H1 (cell line): ENCODE measurements at regions not wholly inside any gene's neighbourhood (a gene's known extent, or its start where the extent isn't known, plus 50 kb on each side); places are given as distances from the start of the nearest gene placed in this dataset.

ENCODE experiments used
- CTCF ChIA-PET: fragments of 300-600 bp; sonication (Branson Sonifier 250); formaldehyde crosslinking; loops from one replicate; lab custom pipeline; 2021; ENCODE audit not compliant: partially characterized antibody; lab: Charles Lee
- POLR2A ChIA-PET: fragments of 300-600 bp; sonication (Branson Sonifier 250); formaldehyde crosslinking; loops from one replicate; lab custom pipeline; 2021; ENCODE audit warnings: inconsistent platforms; ENCODE audit not compliant: partially characterized antibody; lab: Charles Lee
- DNase-seq, 2 experiments: peaks; one replicate each; pipeline versions ENCODE4 v3.0.0 to v3.0.0-alpha.2; 2010 to 2022; ENCODE audit warnings: low spot score in 2 of 2, low read depth in 1 of 2, mixed read lengths in 1 of 2
- FAIRE-seq: peaks from 2 replicates; lab custom pipeline; 2011; peaks lifted over from hg19 to GRCh38; lab: Jason Lieb, UNC
- H2AFZ ChIP-seq: 2 replicates; pipeline ENCODE4 v1.8.1; 2012; ENCODE audit warnings: low read length, inconsistent platforms
- H2AK5ac ChIP-seq: 2 replicates; pipeline ENCODE4 v1.6.1; 2013; ENCODE audit warnings: low read depth, low read length
- H2BK120ac ChIP-seq: replicated peaks from 2 replicates; pipeline ENCODE3; 2013; ENCODE audit warnings: low read depth, low read length, inconsistent platforms
- H2BK12ac ChIP-seq: 2 replicates; pipeline ENCODE4 v1.6.1; 2013; ENCODE audit warnings: low read depth, low read length
- H2BK15ac ChIP-seq: 2 replicates; pipeline ENCODE4 v1.6.1; 2013; ENCODE audit warnings: low read length
- H2BK20ac ChIP-seq: 2 replicates; pipeline ENCODE4 v1.6.1; 2013; ENCODE audit warnings: low read length
- H2BK5ac ChIP-seq: 2 replicates; pipeline ENCODE4 v1.6.1; 2013; ENCODE audit warnings: low read depth, low read length
- H3K14ac ChIP-seq: 2 replicates; pipeline ENCODE4 v1.6.1; 2013; ENCODE audit warnings: inconsistent platforms; ENCODE audit not compliant: insufficient read length
- H3K18ac ChIP-seq: 2 replicates; pipeline ENCODE4 v1.6.1; 2013; ENCODE audit warnings: low read length; ENCODE audit errors: extremely low read depth
- H3K23ac ChIP-seq: 2 replicates; pipeline ENCODE4 v1.6.1; 2013; ENCODE audit warnings: inconsistent platforms; ENCODE audit not compliant: insufficient read length
- H3K23me2 ChIP-seq: 2 replicates; pipeline ENCODE4 v1.6.1; 2013; ENCODE audit warnings: low read depth, low read length
- H3K27ac ChIP-seq: 2 replicates; pipeline ENCODE4 v1.6.1; 2011; ENCODE audit warnings: low read depth, low read length, inconsistent platforms
- H3K27me3 ChIP-seq, 4 experiments: replicated peaks in 1 of 4; 1 replicate in 1 of 4; 2 replicates in 3 of 4; pipeline versions ENCODE4 v1.6.1 to v1.8.1; 2011 to 2013; ENCODE audit warnings: low read length in 3 of 4, mild to moderate bottlenecking in 3 of 4, inconsistent platforms in 2 of 4, mixed read lengths in 2 of 4, moderate library complexity in 1 of 4; ENCODE audit not compliant: control insufficient read depth in 3 of 4, insufficient read depth in 3 of 4; ENCODE audit errors: extremely low read depth in 1 of 4
- H3K36me3 ChIP-seq, 4 experiments: 2 replicates each; pipeline versions ENCODE4 v1.6.1 to v1.8.1; 2011 to 2013; ENCODE audit warnings: mild to moderate bottlenecking in 4 of 4, low read length in 3 of 4, moderate library complexity in 2 of 4, control low read depth in 1 of 4, inconsistent platforms in 1 of 4; ENCODE audit not compliant: insufficient read depth in 4 of 4, control insufficient read depth in 2 of 4
- H3K4ac ChIP-seq: replicated peaks from 2 replicates; pipeline ENCODE3; 2013; ENCODE audit warnings: low read length, low read depth, mixed read lengths, inconsistent platforms; ENCODE audit not compliant: insufficient read length
- H3K4me1 ChIP-seq, 4 experiments: replicated peaks in 1 of 4; 1 replicate in 1 of 4; 2 replicates in 3 of 4; pipeline versions ENCODE4 v1.6.1 to v1.8.1; 2011 to 2013; ENCODE audit warnings: low read length in 3 of 4, inconsistent platforms in 2 of 4, mixed read lengths in 1 of 4; ENCODE audit not compliant: insufficient read depth in 4 of 4, control insufficient read depth in 3 of 4
- H3K4me2 ChIP-seq, 2 experiments: 2 replicates each; pipeline versions ENCODE4 v1.6.1 to v1.8.1; 2011 to 2013; ENCODE audit warnings: low read depth in 2 of 2, low read length in 2 of 2, control low read depth in 1 of 2, inconsistent platforms in 1 of 2, mild to moderate bottlenecking in 1 of 2; ENCODE audit not compliant: insufficient read depth in 1 of 2
- H3K4me3 ChIP-seq, 4 experiments: fragments of 200-600, 300-600 bp in 1 of 4; sonication (generic), shearing (Covaris generic), sonication (Bioruptor Twin) in 1 of 4; 2 replicates each; pipeline versions ENCODE4 v1.5.1 to v1.8.1; 2011 to 2016; ENCODE audit warnings: low read length in 4 of 4, low read depth in 3 of 4, control low read depth in 2 of 4, inconsistent platforms in 2 of 4, mild to moderate bottlenecking in 2 of 4, mixed read lengths in 1 of 4, moderate library complexity in 1 of 4; ENCODE audit not compliant: insufficient read depth in 2 of 4; ENCODE audit errors: extremely low read depth in 1 of 4
- H3K56ac ChIP-seq: replicated peaks from 2 replicates; pipeline ENCODE3; 2013; ENCODE audit warnings: low read depth, mild to moderate bottlenecking, mixed read lengths, low read length, inconsistent platforms; ENCODE audit not compliant: insufficient read length
- H3K79me1 ChIP-seq: 2 replicates; pipeline ENCODE4 v1.6.1; 2013; ENCODE audit warnings: low read depth, low read length, control low read depth
- H3K79me2 ChIP-seq, 2 experiments: 2 replicates each; pipeline versions ENCODE4 v1.6.1 to v1.8.1; 2012 to 2013; ENCODE audit warnings: low read length in 2 of 2, mild to moderate bottlenecking in 2 of 2, inconsistent platforms in 1 of 2; ENCODE audit not compliant: insufficient read depth in 2 of 2, control insufficient read depth in 1 of 2
- H3K9ac ChIP-seq, 4 experiments: replicated peaks in 1 of 4; 1 replicate in 1 of 4; 2 replicates in 3 of 4; pipeline versions ENCODE4 v1.6.1 to v1.8.1; 2011 to 2013; ENCODE audit warnings: low read depth in 3 of 4, low read length in 3 of 4, control low read depth in 2 of 4, mild to moderate bottlenecking in 2 of 4, moderate library complexity in 2 of 4, inconsistent platforms in 1 of 4; ENCODE audit errors: extremely low read depth in 1 of 4
- H3K9me3 ChIP-seq, 2 experiments: 2 replicates each; pipeline versions ENCODE4 v1.6.1 to v1.8.1; 2012 to 2013; ENCODE audit warnings: mild to moderate bottlenecking in 2 of 2, moderate library complexity in 2 of 2, control low read depth in 1 of 2, inconsistent platforms in 1 of 2, low read depth in 1 of 2, low read length in 1 of 2, mixed read lengths in 1 of 2; ENCODE audit not compliant: insufficient read depth in 2 of 2
- H4K20me1 ChIP-seq, 2 experiments: replicated peaks in 1 of 2; 2 replicates each; pipeline versions ENCODE3 to v1.8.1; 2011 to 2013; ENCODE audit warnings: inconsistent platforms in 2 of 2, low read length in 2 of 2, mild to moderate bottlenecking in 1 of 2; ENCODE audit not compliant: insufficient read depth in 2 of 2, control insufficient read depth in 1 of 2
- H4K5ac ChIP-seq: 2 replicates; pipeline ENCODE4 v1.6.1; 2013; ENCODE audit warnings: low read length, low read depth, mixed read lengths, inconsistent platforms; ENCODE audit not compliant: insufficient read length
- H4K8ac ChIP-seq: 2 replicates; pipeline ENCODE4 v1.8.0; 2013; ENCODE audit warnings: mild to moderate bottlenecking, moderate library complexity, low read length, inconsistent platforms; ENCODE audit not compliant: insufficient read depth; ENCODE audit errors: extremely low read depth
- H4K91ac ChIP-seq: replicated peaks from 2 replicates; pipeline ENCODE3; 2013; ENCODE audit warnings: low read length, mixed read lengths, inconsistent platforms; ENCODE audit not compliant: insufficient read length
- CEBPB ChIP-seq: IDR thresholded peaks from 2 replicates; pipeline ENCODE4 v1.6.1; 2012; ENCODE audit warnings: low read depth, low read length
- CHD1 ChIP-seq: IDR thresholded peaks from 2 replicates; pipeline ENCODE4 v1.6.1; 2012; ENCODE audit warnings: low read depth, low read length, improper control_type of control experiment
- JUND ChIP-seq: IDR thresholded peaks from 2 replicates; pipeline ENCODE4 v1.6.1; 2011; ENCODE audit warnings: mild to moderate bottlenecking, improper control_type of control experiment, low read length
- RFX5 ChIP-seq: IDR thresholded peaks from 2 replicates; pipeline ENCODE4 v1.6.1; 2011; ENCODE audit warnings: low read depth, low read length, improper control_type of control experiment, borderline replicate concordance
- SIN3A ChIP-seq, 2 experiments: IDR thresholded peaks in 1 of 2; conservative IDR thresholded peaks in 1 of 2; 2 replicates each; pipeline ENCODE4 v1.6.1; 2011 to 2012; ENCODE audit warnings: low read length in 2 of 2, improper control_type of control experiment in 1 of 2, low read depth in 1 of 2, mild to moderate bottlenecking in 1 of 2
- SIRT6 ChIP-seq: IDR thresholded peaks from one replicate; pipeline ENCODE4 v1.7.1; 2012; ENCODE audit warnings: low read length, inconsistent platforms
- SIX5 ChIP-seq: IDR thresholded peaks from 2 replicates; pipeline ENCODE4 v1.6.1; 2011; ENCODE audit warnings: mild to moderate bottlenecking, low read depth, low read length
- WGBS, 2 experiments: shearing (Covaris generic) in 1 of 2; methylation state at CpG; one replicate each; pipeline versions ENCODE4 v1.1.6 to v1.1.7; 2013 to 2015; ENCODE audit warnings: low lambda C conversion rate in 2 of 2, mixed read lengths in 2 of 2, inconsistent platforms in 1 of 2, low coverage in 1 of 2, missing lambda C conversion rate in 1 of 2; ENCODE audit not compliant: insufficient replicate concordance in 2 of 2, insufficient coverage in 1 of 2, insufficient read length in 1 of 2; ENCODE audit errors: extremely low coverage in 1 of 2, missing lambda C conversion rate in 1 of 2; 5-methylcytosine and 5-hydroxymethylcytosine counted together

DNA sequence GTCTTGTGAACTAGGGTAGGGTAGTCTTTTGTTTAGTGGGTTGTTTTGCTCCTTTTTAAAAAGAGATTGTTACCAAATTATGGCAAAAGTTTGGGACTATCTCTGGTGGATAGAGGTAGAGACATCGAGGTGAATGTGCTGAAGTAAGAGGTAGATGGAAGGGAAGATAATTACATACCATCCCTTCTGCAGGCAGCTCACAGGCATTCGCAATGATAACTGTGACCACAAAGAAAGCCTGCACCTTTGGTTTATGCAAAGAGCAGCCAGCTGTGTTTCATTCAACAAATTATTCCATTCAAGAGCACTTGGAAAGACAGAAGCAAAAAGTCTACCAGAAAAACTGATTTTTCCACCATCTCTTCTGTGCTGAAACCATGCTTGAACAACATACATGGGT, 155.6 kb downstream of the GATB start:
- Histone ChIP-seq H3K4ac (no peak overlapping the region), H2BK20ac (no peak overlapping the region), H3K9ac (no peak overlapping the region), H3K4me2 (no peak overlapping the region), H3K79me1 (no peaks in the 10 kb centered on the region; the same call in 1 of the 2 replicates), H3K18ac (no peak overlapping the region), H3K23ac (no peak overlapping the region), H3K27me3 (no peaks in the 10 kb centered on the region), H2AK5ac (no peak overlapping the region), H2BK5ac (no peak overlapping the region), H4K5ac (no peak overlapping the region), H2BK15ac (no peak overlapping the region), H2AFZ (no peak overlapping the region), H3K4me3 (no peak overlapping the region), H3K4me1 (peaks cover 0 to 5% (median 0%) of the 10 kb centered on the region in 4 experiments; a peak in 3 of 7 replicates), H3K23me2 (no peaks in the 10 kb centered on the region), H3K14ac (no peak overlapping the region), H3K56ac (no peak overlapping the region), H3K36me3 (peaks cover 0 to 14% (median 7%) of the 10 kb centered on the region in 4 experiments; a peak in 4 of 8 replicates), H4K20me1 (no peaks in the 10 kb centered on the region), H3K27ac (no peak overlapping the region), H4K8ac (no peak overlapping the region), H2BK120ac (no peak overlapping the region), H3K9me3 (no peaks in the 10 kb centered on the region; a peak in 1 of 4 replicates), H2BK12ac (no peak overlapping the region), H4K91ac (no peak overlapping the region), H3K79me2 (0 out of 4 replicates have a peak, but pooled peaks cover 0 to 7% of the 10 kb centered on the region in 2 experiments)
- WGBS, 2 experiments: 85% methylated on average over 2 of the region's 2 CpGs; no CpG with 5 or more reads in 1 of the 2 experiments
- POLR2A ChIA-PET: no interaction called here
- FAIRE-seq: peak; percentile 28
- TF ChIP-seq JUND (no peak), SIX5 (no peak), CHD1 (no peak), SIRT6 (no peak), RFX5 (no peak), SIN3A (conservative IDR thresholded peaks at IDR 0.05 in 1 of 2, IDR thresholded peaks at IDR 0.05 in 1 of 2; ENCODE audit: low read depth in 1 of 2, low read length in 2 of 2) (no peak), CEBPB (no peak)
- no peak for DNase-seq
- CTCF ChIA-PET: interaction anchor here (0.9 to 1.6 kb wide), 7 partner anchors 9 to 249 kb away, joined by 3 to 7 read pairs (median 4); no protein-coding TSS in a partner anchor
